ENCODE measurements at regions not wholly inside any gene's neighbourhood (a gene's known extent, or its start where the extent isn't known, plus 50 kb on each side); places are given as distances from the start of the nearest gene placed in this dataset.

- BruUV-seq (replicated peaks): no TSS peak
- no peak for DNase-seq (ENCODE audit: extremely low read depth in 1 of 4, low spot score in 3 of 4)
- CTCF ChIA-PET (ENCODE audit: low intra/inter-chr PET ratio): no interaction called here
- ATAC-seq: no peak
- Histone ChIP-seq H2AFZ (ENCODE audit: low read depth, low read length) (no peak overlapping the region), H3K9me1 (ENCODE audit: control insufficient read depth, insufficient read depth, low read length) (no peaks in the 10 kb centered on the region), H4K20me1 (replicated peaks; ENCODE audit: control insufficient read depth, insufficient read depth, low read length) (no peaks in the 10 kb centered on the region), H3K9me3 (replicated peaks; ENCODE audit: control insufficient read depth, insufficient read depth, low read depth, low read length) (no peaks in the 10 kb centered on the region), H3K4me1 (replicated peaks in 1 of 2; ENCODE audit: control insufficient read depth in 2 of 2, insufficient read depth in 2 of 2, low read length in 2 of 2) (no peaks in the 10 kb centered on the region), H3K4me3 (no peak overlapping the region), H3K4me2 (ENCODE audit: insufficient read depth, low read length) (no peak overlapping the region), H3K27me3 (ENCODE audit: control insufficient read depth in 2 of 2, insufficient read depth in 2 of 2, low read length in 2 of 2) (no peaks in the 10 kb centered on the region), H3K27ac (ENCODE audit: extremely low read depth, low read depth, low read length) (no peak overlapping the region), H3K36me3 (ENCODE audit: control insufficient read depth, insufficient read depth, low read length) (no peaks in the 10 kb centered on the region), H3K79me2 (ENCODE audit: control insufficient read depth, insufficient read depth, low read length) (no peaks in the 10 kb centered on the region), H3K9ac (ENCODE audit: insufficient read depth in 1 of 2, low read depth in 2 of 2, low read length in 2 of 2) (no peak overlapping the region)
- intact Hi-C loops (cut with micrococcal nuclease): no loop called here
- TF ChIP-seq ZNF668 (CRISPR knock-in tag; IDR thresholded peaks at IDR 0.05): no peak
- no peak for TF ChIP-seq BRF2 (IDR thresholded peaks at IDR 0.05; ENCODE audit: borderline replicate concordance, insufficient read depth, insufficient read length)
- no peak for TF ChIP-seq FOXO4 (CRISPR knock-in tag; IDR thresholded peaks at IDR 0.05)
- TF ChIP-seq MNT (conservative IDR thresholded peaks at IDR 0.05): no peak
- POLR2A ChIA-PET: no interaction called here
- FAIRE-seq: no peak
- in situ Hi-C loops (cut with MboI): no loop called here
Measured at GRCh38 chr3:159366476-159366875, 564.6 kb downstream of the MFSD1 start.
